ENCODE measurements at regions not wholly inside any gene's neighbourhood (a gene's known extent, or its start where the extent isn't known, plus 50 kb on each side); places are given as distances from the start of the nearest gene placed in this dataset.

GRCh38 chr9:108535526-108535925, 320.3 kb downstream of the ACTL7B start:
- no peak overlapping the region for H3K27ac ChIP-seq
- H4K20me1 ChIP-seq = no peaks in the 10 kb centered on the region
- H3K4me2 ChIP-seq = no peak overlapping the region
- H3K9ac ChIP-seq = no peak overlapping the region
- H3K4me1 ChIP-seq = peaks cover 0 to 4% (median 0%) of the 10 kb centered on the region in 10 experiments; a peak in 2 of 20 replicates
- H3K36me3 ChIP-seq = no peaks in the 10 kb centered on the region
- TF ChIP-seq Cebpa-rat (IDR thresholded peaks at IDR 0.05) = no peak
- H3K4me3 ChIP-seq = no peak overlapping the region
- H3K27me3 ChIP-seq = no peaks in the 10 kb centered on the region
- 0 out of 22 replicates have a peak, but pooled peaks cover 0 to 4% (median 0%) of the 10 kb centered on the region in 11 experiments for H3K9me3 ChIP-seq (replicated peaks in 1 of 11)

- Histone ChIP-seq H3K9ac (no peak overlapping the region), H3K27ac (no peak overlapping the region), H3K27me3 (no peaks in the 10 kb centered on the region), H3K36me3 (no peaks in the 10 kb centered on the region), H3K4me3 (no peak overlapping the region), H3K4me1 (peaks cover 0 to 4% (median 0%) of the 10 kb centered on the region in 10 experiments; a peak in 2 of 20 replicates), H3K4me2 (no peak overlapping the region), H4K20me1 (no peaks in the 10 kb centered on the region), H3K9me3 (replicated peaks in 1 of 11) (peaks cover 0 to 10% (median 0%) of the 10 kb centered on the region in 11 experiments; a peak in 5 of 22 replicates)
- no peak for TF ChIP-seq Cebpa-rat (IDR thresholded peaks at IDR 0.05)
Observed at GRCh38 chr9:108534741-108535140, 321.0 kb downstream of the ACTL7B start.

- H3K4me3 ChIP-seq = no peak overlapping the region
- H3K27me3 ChIP-seq = no peaks in the 10 kb centered on the region
- no peaks in the 10 kb centered on the region for H4K20me1 ChIP-seq
- no peaks in the 10 kb centered on the region for H3K36me3 ChIP-seq
- no peak overlapping the region for H3K9ac ChIP-seq
- H3K9me3 ChIP-seq (replicated peaks in 1 of 11) = peaks cover 0 to 10% (median 0%) of the 10 kb centered on the region in 11 experiments; a peak in 5 of 22 replicates
- no peak overlapping the region for H3K27ac ChIP-seq
- H3K4me2 ChIP-seq = no peak overlapping the region
- peaks cover 0 to 4% (median 0%) of the 10 kb centered on the region in 10 experiments; a peak in 2 of 20 replicates for H3K4me1 ChIP-seq
- no peak for TF ChIP-seq Cebpa-rat (IDR thresholded peaks at IDR 0.05)
Observed at GRCh38 chr9:108530141-108530540, 325.6 kb downstream of the ACTL7B start.

- Histone ChIP-seq H3K9ac (no peak overlapping the region), H3K4me3 (no peak overlapping the region), H3K27ac (no peak overlapping the region), H3K4me2 (no peak overlapping the region), H3K9me3 (replicated peaks in 1 of 11) (peaks cover 0 to 7% (median 0%) of the 10 kb centered on the region in 11 experiments; a peak in 5 of 22 replicates), H3K27me3 (no peaks in the 10 kb centered on the region), H3K36me3 (no peaks in the 10 kb centered on the region), H3K4me1 (peaks cover 0 to 4% (median 0%) of the 10 kb centered on the region in 10 experiments; a peak in 2 of 20 replicates), H4K20me1 (no peaks in the 10 kb centered on the region)
- TF ChIP-seq Cebpa-rat (IDR thresholded peaks at IDR 0.05) = no peak
Observed at GRCh38 chr9:108528231-108528630, 327.6 kb downstream of the ACTL7B start.

- Histone ChIP-seq H3K4me2 (no peak overlapping the region), H3K4me1 (peaks cover 0 to 3% (median 0%) of the 10 kb centered on the region in 10 experiments; a peak in 2 of 20 replicates), H3K4me3 (no peak overlapping the region), H3K36me3 (no peaks in the 10 kb centered on the region), H4K20me1 (no peaks in the 10 kb centered on the region), H3K27ac (no peak overlapping the region), H3K9ac (no peak overlapping the region), H3K9me3 (replicated peaks in 1 of 11) (peaks cover 0 to 7% (median 0%) of the 10 kb centered on the region in 11 experiments; a peak in 5 of 22 replicates), H3K27me3 (no peaks in the 10 kb centered on the region)
- no peak for TF ChIP-seq Cebpa-rat (IDR thresholded peaks at IDR 0.05)
Observed at GRCh38 chr9:108526518-108526917, 329.3 kb downstream of the ACTL7B start.

GRCh38 chr9:108525186-108525585, 330.6 kb downstream of the ACTL7B start:
- no peak for TF ChIP-seq Cebpa-rat (IDR thresholded peaks at IDR 0.05)
- Histone ChIP-seq H3K4me1 (no peaks in the 10 kb centered on the region), H4K20me1 (no peaks in the 10 kb centered on the region), H3K9me3 (replicated peaks in 1 of 11) (peaks cover 0 to 5% (median 0%) of the 10 kb centered on the region in 11 experiments; a peak in 5 of 22 replicates), H3K9ac (no peak overlapping the region), H3K27ac (no peak overlapping the region), H3K27me3 (no peaks in the 10 kb centered on the region), H3K4me2 (no peak overlapping the region), H3K36me3 (no peaks in the 10 kb centered on the region), H3K4me3 (no peak overlapping the region)

GRCh38 chr9:108521063-108521590, 334.7 kb downstream of the ACTL7B start:
- no peak overlapping the region for H3K4me3 ChIP-seq
- no peaks in the 10 kb centered on the region for H3K9me3 ChIP-seq (replicated peaks in 1 of 11)
- no peak overlapping the region for H3K9ac ChIP-seq
- no peaks in the 10 kb centered on the region for H3K36me3 ChIP-seq
- H3K4me1 ChIP-seq = peaks cover 0 to 4% (median 0%) of the 10 kb centered on the region in 10 experiments; a peak in 2 of 20 replicates
- no peak overlapping the region for H3K27ac ChIP-seq
- no peak overlapping the region for H3K4me2 ChIP-seq
- TF ChIP-seq Cebpa-rat (IDR thresholded peaks at IDR 0.05) = no peak
- H4K20me1 ChIP-seq = no peaks in the 10 kb centered on the region
- no peaks in the 10 kb centered on the region for H3K27me3 ChIP-seq

- no peak overlapping the region for H3K9ac ChIP-seq
- no peaks in the 10 kb centered on the region for H3K27me3 ChIP-seq
- H3K4me1 ChIP-seq = peaks cover 0 to 5% (median 0%) of the 10 kb centered on the region in 10 experiments; a peak in 2 of 20 replicates
- no peaks in the 10 kb centered on the region for H3K36me3 ChIP-seq
- H3K9me3 ChIP-seq (replicated peaks in 1 of 11) = no peaks in the 10 kb centered on the region
- no peak overlapping the region for H3K4me2 ChIP-seq
- no peak for TF ChIP-seq Cebpa-rat (IDR thresholded peaks at IDR 0.05)
- no peak overlapping the region for H3K27ac ChIP-seq
- H4K20me1 ChIP-seq = no peaks in the 10 kb centered on the region
- no peak overlapping the region for H3K4me3 ChIP-seq
Observed at GRCh38 chr9:108519437-108519836, 336.3 kb downstream of the ACTL7B start.

GRCh38 chr9:108517651-108518365, 338.0 kb downstream of the ACTL7B start:
- Histone ChIP-seq H3K9ac (no peak overlapping the region), H3K36me3 (no peaks in the 10 kb centered on the region), H3K27ac (no peak overlapping the region), H3K4me3 (no peak overlapping the region), H3K9me3 (replicated peaks in 1 of 11) (no peaks in the 10 kb centered on the region), H4K20me1 (no peaks in the 10 kb centered on the region), H3K4me1 (peaks cover 0 to 5% (median 0%) of the 10 kb centered on the region in 10 experiments; a peak in 2 of 20 replicates), H3K27me3 (no peaks in the 10 kb centered on the region), H3K4me2 (no peak overlapping the region)
- no peak for TF ChIP-seq Cebpa-rat (IDR thresholded peaks at IDR 0.05)

Measured in BLaER1 treated with 17β-estradiol and CSF1 and Interleukin-3, amounts not matched to agents 10 nM and 100 nM (cell line).